ENCODE measurements at regions not wholly inside any gene's neighbourhood (a gene's known extent, or its start where the extent isn't known, plus 50 kb on each side); places are given as distances from the start of the nearest gene placed in this dataset.

DNA sequence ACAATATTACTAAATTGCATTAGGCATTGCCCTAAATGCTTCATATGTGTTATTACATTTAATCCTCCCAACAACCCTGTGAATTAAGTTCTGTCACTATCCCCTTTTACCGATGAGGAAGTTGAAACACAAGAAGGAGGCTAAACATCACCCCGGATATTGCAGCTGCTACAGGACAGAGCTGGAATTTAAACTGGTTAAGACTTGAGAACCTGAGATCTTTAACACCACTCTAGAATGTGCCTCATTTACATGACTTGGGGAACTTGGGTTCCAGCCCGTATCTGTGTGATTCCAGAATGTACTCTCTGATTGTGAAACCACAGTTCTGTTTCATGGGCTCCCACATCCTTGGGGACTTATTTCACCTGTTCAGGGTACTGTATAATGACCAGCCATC lies 165.1 kb upstream of the PPARGC1A start:
- DNase-seq (ENCODE audit: low spot score), result no peak

DNA sequence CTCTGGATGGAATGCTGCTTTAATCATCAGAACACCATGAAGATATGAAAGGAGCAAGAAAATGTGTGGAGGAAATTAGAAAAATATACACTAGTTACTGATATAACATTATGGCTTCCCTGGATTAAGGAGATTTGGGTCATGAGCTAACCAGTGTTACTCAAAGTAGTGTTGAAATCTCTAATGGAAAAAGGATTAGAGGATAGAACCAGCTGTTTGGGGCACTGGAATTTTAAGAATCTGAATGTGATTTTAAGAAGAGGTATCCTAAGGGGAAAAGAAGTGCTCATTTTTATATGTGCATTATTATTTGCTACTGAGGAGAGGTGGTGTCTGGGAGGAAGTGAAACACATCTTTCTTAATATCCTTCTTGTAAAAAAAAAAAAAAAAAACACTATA lies 164.1 kb upstream of the PPARGC1A start:
- DNase-seq (ENCODE audit: low spot score), result no peak

DNA sequence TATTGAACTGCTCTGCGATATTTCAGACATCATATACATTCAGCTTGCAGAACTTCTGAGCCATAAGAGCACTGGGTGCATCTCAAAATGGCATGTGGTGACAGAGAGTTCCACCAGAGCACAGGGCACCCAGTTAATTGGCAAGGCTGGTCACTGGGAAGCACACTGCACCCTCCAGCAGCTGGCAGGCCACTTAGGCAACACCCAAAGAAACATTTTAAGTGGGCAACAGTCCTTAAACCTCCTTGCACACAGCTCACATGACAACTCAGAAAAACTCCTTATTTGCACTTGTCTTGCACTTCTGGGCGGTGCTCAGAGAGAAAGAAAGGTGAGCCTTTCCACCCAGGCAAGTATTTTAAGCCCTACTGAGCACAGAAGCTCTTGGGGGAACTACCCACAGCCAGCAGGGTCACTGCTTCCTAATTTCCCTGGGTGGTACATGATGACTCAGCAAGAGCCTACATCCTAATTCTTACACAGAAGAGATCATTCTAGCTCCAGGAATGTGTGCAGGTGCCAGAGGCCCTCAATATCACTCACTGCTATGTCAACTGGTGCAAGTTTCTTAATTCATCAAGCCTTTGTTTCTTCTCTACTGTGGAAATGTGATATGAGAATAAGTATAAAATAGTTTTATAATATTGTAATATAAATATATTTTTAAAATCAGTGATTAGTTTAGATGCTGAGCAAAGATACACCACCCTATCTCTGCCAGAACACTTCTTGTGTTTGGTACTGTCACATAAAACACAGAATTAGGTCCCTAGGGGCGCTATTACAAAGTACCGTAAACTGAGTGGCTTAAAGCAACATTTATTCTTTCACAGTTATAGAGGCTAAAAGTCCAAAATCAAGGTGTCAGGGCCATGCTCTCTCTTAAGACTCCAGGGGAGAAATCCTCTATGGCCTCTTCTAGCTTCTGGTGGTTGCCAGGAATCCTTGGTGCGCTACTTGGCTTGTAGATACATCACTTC lies 155.1 kb upstream of the PPARGC1A start:
- DNase-seq (ENCODE audit: low spot score), result no peak

DNA sequence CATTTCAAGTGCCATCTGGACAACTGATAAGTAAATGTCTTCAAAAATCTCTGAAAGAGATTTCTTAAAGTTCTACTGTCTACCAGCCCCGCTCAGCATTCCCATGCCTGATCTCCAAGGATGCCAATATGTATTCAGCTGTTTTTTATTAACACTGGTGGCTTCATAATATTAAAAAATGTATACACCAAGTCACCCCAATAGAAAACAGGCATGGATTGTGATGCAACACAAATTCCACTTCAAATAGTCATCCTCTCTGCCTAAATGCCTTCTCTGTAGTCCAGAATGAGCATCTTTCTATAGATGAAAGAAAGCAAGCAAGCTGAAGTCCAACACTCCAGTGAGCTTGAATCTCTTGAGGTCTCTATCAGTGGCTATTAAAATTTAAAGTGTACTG lies 152.2 kb upstream of the PPARGC1A start:
- no peak for DNase-seq (ENCODE audit: low spot score)

GRCh38 chr4:24040811-24041210 lies 151.0 kb upstream of the PPARGC1A start:
- no peak for DNase-seq (ENCODE audit: low spot score)

GRCh38 chr4:24033626-24034025 lies 143.8 kb upstream of the PPARGC1A start:
- DNase-seq (ENCODE audit: low spot score), result no peak

- DNase-seq (ENCODE audit: low spot score), result peak; percentile 54
These were observed 142.6 kb upstream of the PPARGC1A start for GRCh38 chr4:24032371-24032989.

DNA sequence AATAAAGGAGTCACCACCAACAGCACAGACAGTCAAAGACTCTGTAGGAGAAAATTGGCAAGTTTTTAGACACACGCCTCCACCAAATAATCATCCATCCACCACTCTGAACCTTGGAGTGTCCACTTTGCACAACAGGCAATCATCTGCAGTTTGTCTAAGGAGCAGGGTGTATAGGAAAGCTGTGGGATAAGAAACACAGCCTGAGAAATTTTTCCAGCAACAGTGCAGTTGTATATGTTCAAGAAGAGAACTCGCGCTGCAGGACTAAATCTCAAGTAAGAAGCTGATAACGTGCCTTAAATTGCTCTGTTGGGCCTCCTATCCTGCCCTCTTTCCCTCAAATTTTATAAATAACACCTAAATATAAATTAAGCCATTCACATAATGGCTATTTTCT lies 136.7 kb upstream of the PPARGC1A start:
- no peak for DNase-seq (ENCODE audit: low spot score)

DNA sequence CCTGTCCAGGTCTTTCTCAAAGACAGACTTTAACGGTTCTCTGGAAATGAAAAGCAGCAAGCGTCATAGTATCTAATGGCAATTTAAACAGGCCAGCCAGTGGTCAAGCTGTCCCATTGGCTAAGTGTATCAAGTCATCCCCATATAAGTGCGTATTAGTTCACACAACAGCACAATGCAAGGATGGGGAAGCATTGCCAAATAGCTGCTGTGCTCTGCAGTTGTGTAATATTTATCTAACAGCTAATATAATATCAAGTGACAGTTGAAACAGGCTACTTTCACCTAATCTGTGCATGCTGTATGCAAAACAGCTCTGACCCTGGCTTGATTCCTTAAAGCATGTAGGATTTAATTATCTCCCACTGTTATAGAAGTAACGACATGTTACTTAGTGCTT lies 134.8 kb upstream of the PPARGC1A start:
- DNase-seq (ENCODE audit: low spot score), result no peak

DNA sequence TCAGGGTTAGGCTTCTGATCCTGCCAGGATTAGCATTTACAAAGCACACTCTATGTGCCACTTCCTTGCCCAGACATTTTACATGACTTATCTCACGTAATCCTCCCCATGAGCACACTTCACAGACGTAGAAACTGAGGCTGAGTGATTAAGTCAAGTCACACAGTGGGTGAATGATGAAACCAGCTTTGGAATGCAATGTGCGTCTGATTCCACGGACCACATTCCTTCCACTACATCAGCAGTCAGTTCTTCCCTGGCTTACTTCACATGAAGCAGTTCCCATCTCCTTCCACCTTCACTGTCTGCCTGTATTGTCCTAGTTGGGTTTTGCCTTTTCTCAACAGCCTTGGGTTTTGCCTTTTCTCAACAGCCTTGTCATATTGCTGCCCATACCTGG lies 134.3 kb upstream of the PPARGC1A start:
- DNase-seq (ENCODE audit: low spot score), result no peak

DNA sequence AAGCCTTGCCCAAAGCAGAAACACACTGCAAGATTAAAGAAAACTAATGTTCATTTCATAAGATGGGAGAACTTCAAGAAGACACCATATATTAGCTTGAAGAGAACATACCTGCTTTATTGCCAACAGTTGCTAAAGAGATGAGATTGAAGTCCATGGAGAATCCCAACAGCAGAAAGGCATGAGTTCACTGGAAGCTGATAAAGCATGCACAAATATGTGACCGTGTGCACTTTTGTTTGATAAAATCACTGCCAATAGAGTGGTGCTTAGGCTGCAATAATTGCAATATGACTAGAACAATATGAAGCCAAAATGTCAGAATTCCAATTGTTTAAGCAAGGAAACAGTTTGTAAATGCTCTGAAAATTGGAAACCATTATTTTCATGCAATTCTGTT lies 125.9 kb upstream of the PPARGC1A start:
- DNase-seq (ENCODE audit: low spot score), result no peak

DNA sequence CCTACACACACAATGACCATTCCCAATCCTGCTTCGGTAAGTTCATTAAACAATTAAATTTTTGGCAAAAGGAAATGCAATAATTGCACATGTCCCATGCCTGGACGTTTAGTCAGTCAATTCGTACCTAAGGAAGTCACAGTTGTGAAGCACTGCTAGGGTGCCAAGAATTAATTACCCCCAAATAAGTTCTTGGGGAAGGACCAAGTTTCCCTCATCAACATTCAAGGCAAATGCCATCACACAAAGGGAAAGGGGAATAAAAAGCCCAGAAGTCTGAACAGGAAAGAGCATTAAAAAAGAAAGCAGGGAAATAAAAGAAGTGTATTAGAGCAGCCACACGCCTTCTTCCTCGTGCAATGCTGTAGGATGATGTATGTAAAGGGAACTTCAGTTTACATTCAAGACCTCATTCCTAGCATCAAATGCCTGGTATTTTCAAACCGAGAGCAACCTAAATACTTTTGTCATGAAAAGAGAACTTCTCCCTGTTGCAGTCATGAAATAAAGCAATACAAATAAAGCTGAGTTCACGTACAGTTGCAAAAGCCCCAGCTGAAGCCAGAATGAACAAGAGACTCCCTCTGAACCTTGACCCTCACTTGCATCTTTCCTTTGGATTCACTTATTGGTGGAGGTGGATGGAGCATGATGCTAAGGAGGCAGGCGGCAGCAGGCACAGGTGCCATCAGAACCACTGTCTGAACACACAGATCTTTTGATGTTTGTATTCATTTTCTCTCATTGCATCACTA lies 124.0 kb upstream of the PPARGC1A start:
- no peak for DNase-seq (ENCODE audit: low spot score)

GRCh38 chr4:24010994-24011393 lies 121.1 kb upstream of the PPARGC1A start:
- no peak for DNase-seq (ENCODE audit: low spot score)

DNA sequence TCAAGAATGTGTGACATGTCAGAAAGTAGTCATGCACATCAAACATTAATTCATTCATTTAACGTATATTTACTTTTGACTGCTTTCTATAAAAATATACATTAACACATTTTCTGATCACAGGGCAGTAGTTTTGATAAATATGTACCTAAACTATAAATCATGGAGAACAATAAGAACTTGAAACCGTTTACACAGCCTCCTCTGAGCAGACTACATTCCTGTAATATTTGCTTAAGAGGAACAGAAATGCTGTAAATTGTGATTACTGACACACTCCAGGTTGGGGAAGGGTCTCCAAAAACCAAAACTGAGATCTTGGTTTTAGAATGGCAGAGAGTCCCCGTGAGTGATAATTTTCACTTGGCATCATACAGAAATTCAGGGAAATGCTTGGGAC lies 120.7 kb upstream of the PPARGC1A start:
- DNase-seq (ENCODE audit: low spot score), result no peak

- no peak for DNase-seq (ENCODE audit: low spot score)
These were observed 118.0 kb upstream of the PPARGC1A start for GRCh38 chr4:24007860-24008261.

DNA sequence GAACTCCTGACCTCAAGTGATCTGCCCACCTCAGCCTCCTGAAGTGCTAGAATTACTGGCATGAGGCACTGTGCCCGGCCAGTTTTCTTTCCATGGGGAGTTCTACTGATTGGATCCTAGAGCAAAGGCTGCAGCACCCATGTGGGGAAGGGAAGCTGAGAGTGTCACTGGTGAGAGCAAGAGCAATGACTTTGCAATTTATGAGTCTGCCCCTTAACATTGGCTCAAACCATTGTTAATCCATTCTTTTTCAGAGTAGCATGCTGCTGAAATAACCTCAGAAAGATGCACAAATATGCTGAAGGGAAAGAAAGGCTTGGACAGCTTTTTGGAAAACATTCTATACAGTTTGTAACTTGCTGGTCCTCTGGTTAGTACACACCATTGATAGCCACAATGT lies 116.4 kb upstream of the PPARGC1A start:
- DNase-seq (ENCODE audit: low spot score), result no peak

GRCh38 chr4:24003926-24004325 lies 114.1 kb upstream of the PPARGC1A start:
- DNase-seq (ENCODE audit: low spot score), result no peak

- DNase-seq (ENCODE audit: low spot score), result no peak
These were observed 113.6 kb upstream of the PPARGC1A start for GRCh38 chr4:24003496-24003895.

GRCh38 chr4:24002330-24002966 lies 112.6 kb upstream of the PPARGC1A start:
- DNase-seq (ENCODE audit: low spot score), result no peak

DNA sequence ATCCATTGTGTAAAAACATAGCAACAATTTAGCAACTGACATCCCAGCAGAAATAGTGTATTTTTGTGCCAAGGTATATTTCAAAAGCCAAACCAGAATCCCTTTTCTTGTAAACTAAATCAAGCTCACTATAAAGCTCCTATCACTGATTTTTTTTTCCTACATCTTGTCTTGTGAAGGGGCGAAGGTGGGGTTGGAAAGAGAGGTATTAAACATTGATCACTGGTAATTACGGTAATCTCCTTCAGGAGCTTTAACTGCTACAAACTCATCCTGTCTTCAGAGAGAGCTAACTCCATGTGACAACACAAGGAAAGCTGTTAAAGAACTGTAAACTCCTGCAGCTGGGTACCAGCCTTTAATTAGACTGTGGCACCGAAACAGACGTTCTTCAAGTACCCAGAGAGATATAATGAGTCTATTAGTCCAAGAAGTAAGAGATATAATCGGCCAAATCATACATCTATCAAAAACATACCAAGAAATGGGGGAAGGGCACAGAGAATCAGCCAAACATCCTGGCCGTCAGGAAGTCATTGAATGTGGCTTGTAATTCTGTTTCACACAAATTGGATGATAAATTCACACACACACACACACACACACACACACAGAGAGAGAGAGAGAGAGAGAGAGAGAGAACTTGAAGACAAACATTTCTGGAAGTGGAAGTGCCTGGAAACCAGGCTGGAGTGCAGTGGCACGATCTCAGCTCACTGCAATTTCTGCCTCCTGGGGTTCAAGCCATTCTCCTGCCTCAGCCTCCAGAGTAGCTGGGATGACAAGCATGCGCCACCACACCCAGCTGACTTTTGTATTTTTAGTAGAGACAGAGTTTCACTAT lies 111.9 kb upstream of the PPARGC1A start:
- DNase-seq (ENCODE audit: low spot score), result no peak

GRCh38 chr4:24000470-24000831 lies 110.6 kb upstream of the PPARGC1A start:
- no peak for DNase-seq (ENCODE audit: low spot score)

All from NAMALWA (cell line).